HL-60 (cell line): ENCODE measurements at regions not wholly inside any gene's neighbourhood (a gene's known extent, or its start where the extent isn't known, plus 50 kb on each side); places are given as distances from the start of the nearest gene placed in this dataset.

Experiments used
- DNase-seq, 2 experiments: peaks; one replicate each; pipeline ENCODE4 v3.0.0-alpha.2; 2010 to 2020; ENCODE audit warnings: low read depth in 1 of 2, low spot score in 1 of 2
- H3K27ac ChIP-seq: fragments of 250-450 bp; sonication (Bioruptor Pico); replicated peaks from 2 replicates; pipeline ENCODE4 v1.5.1; 2020; ENCODE audit warnings: mild to moderate bottlenecking, moderate library complexity
- H3K27me3 ChIP-seq: fragments of 250-450 bp; sonication (Bioruptor Pico); 2 replicates; pipeline ENCODE4 v1.5.1; 2021; ENCODE audit warnings: mild to moderate bottlenecking, moderate library complexity; ENCODE audit not compliant: insufficient read depth, poor library complexity, severe bottlenecking
- H3K4me3 ChIP-seq: replicated peaks from 2 replicates; pipeline ENCODE4 v1.5.1; 2011; ENCODE audit warnings: mild to moderate bottlenecking, control low read depth, low read length; ENCODE audit not compliant: insufficient read depth
- CTCF ChIP-seq: IDR thresholded peaks from one replicate; pipeline ENCODE4 v1.5.1; 2011; ENCODE audit warnings: low read length, control low read depth, inconsistent platforms; ENCODE audit not compliant: insufficient read depth
- GABPA ChIP-seq: IDR thresholded peaks from 2 replicates; pipeline ENCODE4 v1.6.1; 2012; ENCODE audit warnings: low read depth
- POLR2AphosphoS5 ChIP-seq: IDR thresholded peaks from 2 replicates; pipeline ENCODE4 v1.6.1; 2012; ENCODE audit warnings: low read depth
- REST ChIP-seq: IDR thresholded peaks from 2 replicates; pipeline ENCODE4 v1.6.1; 2012; ENCODE audit warnings: low read depth; ENCODE audit not compliant: insufficient replicate concordance
- SPI1 ChIP-seq: IDR thresholded peaks from 2 replicates; pipeline ENCODE4 v1.6.1; 2012; ENCODE audit warnings: low read depth, mild to moderate bottlenecking, borderline replicate concordance

- H3K27me3 ChIP-seq, result no peaks in the 10 kb centered on the region
- TF ChIP-seq SPI1, result no peak
- DNase-seq, result no peak
- no peak overlapping the region for H3K27ac ChIP-seq
- no peak overlapping the region for H3K4me3 ChIP-seq
These were observed 416.2 kb downstream of the IRX2 start for GRCh38 chr5:2335125-2335732.

GRCh38 chr5:2334719-2335118, 416.8 kb downstream of the IRX2 start:
- H3K27ac ChIP-seq, result no peak overlapping the region
- H3K27me3 ChIP-seq, result no peaks in the 10 kb centered on the region
- DNase-seq, result no peak
- TF ChIP-seq SPI1 (no peak), POLR2AphosphoS5 (no peak), CTCF (no peak)
- H3K4me3 ChIP-seq, result no peak overlapping the region

- H3K4me3 ChIP-seq, result no peak overlapping the region
- no peak for DNase-seq
- H3K27me3 ChIP-seq, result no peaks in the 10 kb centered on the region
- TF ChIP-seq GABPA (no peak), REST (no peak), POLR2AphosphoS5 (no peak), CTCF (no peak), SPI1 (no peak)
- no peak overlapping the region for H3K27ac ChIP-seq
These were observed 418.2 kb downstream of the IRX2 start for GRCh38 chr5:2333291-2333690.

- H3K27ac ChIP-seq, result no peak overlapping the region
- no peaks in the 10 kb centered on the region for H3K27me3 ChIP-seq
- DNase-seq, result no peak
- TF ChIP-seq REST (no peak), POLR2AphosphoS5 (no peak), SPI1 (no peak), CTCF (no peak), GABPA (no peak)
- no peak overlapping the region for H3K4me3 ChIP-seq
These were observed 419.0 kb downstream of the IRX2 start for GRCh38 chr5:2332521-2332920.
